Adrenal gland (tissue), 5 donors: ENCODE measurements at regions not wholly inside any gene's neighbourhood (a gene's known extent, or its start where the extent isn't known, plus 50 kb on each side); places are given as distances from the start of the nearest gene placed in this dataset.

Source experiments
- POLR2A ChIP-seq, 2 donors: fragments of 450-650 bp; IDR thresholded peaks; one replicate each; pipeline ENCODE4 v1.6.1; 2017; ENCODE audit warnings: antibody characterized with exemption in 2 of 2, mild to moderate bottlenecking in 2 of 2, moderate library complexity in 1 of 2
- TF ChIP-seq, protein P1 (sequence below), 6 experiments: fragments of 450-650 bp in 4 of 6; fragments of 200-600 bp in 2 of 6; sonication (generic) in 1 of 6; IDR thresholded peaks; 1 replicate in 5 of 6; 2 replicates in 1 of 6; pipeline versions ENCODE4 v1.5.1 to v1.8.0; 2016 to 2021; ENCODE audit warnings: antibody characterized with exemption in 6 of 6, mild to moderate bottlenecking in 2 of 6, moderate library complexity in 1 of 6
- donor health status: DM: no; HTN: no; CAD: no.

- no peak for TF ChIP-seq POLR2A (IDR thresholded peaks at IDR 0.05)
- TF ChIP-seq, protein P1, sequence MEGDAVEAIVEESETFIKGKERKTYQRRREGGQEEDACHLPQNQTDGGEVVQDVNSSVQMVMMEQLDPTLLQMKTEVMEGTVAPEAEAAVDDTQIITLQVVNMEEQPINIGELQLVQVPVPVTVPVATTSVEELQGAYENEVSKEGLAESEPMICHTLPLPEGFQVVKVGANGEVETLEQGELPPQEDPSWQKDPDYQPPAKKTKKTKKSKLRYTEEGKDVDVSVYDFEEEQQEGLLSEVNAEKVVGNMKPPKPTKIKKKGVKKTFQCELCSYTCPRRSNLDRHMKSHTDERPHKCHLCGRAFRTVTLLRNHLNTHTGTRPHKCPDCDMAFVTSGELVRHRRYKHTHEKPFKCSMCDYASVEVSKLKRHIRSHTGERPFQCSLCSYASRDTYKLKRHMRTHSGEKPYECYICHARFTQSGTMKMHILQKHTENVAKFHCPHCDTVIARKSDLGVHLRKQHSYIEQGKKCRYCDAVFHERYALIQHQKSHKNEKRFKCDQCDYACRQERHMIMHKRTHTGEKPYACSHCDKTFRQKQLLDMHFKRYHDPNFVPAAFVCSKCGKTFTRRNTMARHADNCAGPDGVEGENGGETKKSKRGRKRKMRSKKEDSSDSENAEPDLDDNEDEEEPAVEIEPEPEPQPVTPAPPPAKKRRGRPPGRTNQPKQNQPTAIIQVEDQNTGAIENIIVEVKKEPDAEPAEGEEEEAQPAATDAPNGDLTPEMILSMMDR (IDR thresholded peaks at IDR 0.05) = no peak
Observed at GRCh38 chr18:62659698-62660097, 55.6 kb upstream of the PHLPP1 start.
